Endothelial cell of umbilical vein (primary cell): ENCODE measurements at regions not wholly inside any gene's neighbourhood (a gene's known extent, or its start where the extent isn't known, plus 50 kb on each side); places are given as distances from the start of the nearest gene placed in this dataset.

Source experiments
- BruUV-seq: library from RNA; stranded (reverse); fragments of 400-500 nt; replicated peaks from 2 replicates; lab custom pipeline; 2021; lab: Mats Ljungman, UMichigan
- CTCF ChIA-PET: fragments of 300-600, 350-600 bp; sonication (Branson Sonifier 250); formaldehyde crosslinking; loops from one replicate; lab custom pipeline; 2021; ENCODE audit warnings: antibody characterized with exemption, inconsistent platforms; lab: Charles Lee
- POLR2A ChIA-PET: fragments of 300-600, 350-600 bp; sonication (Branson Sonifier 250); formaldehyde crosslinking; loops from one replicate; lab custom pipeline; 2021; ENCODE audit warnings: antibody characterized with exemption, inconsistent platforms; lab: Charles Lee
- DNase-seq: peaks from one replicate; pipeline ENCODE4 v3.0.0-alpha.2; 2011; ENCODE audit warnings: low read depth, low spot score
- FAIRE-seq: peaks from 2 replicates; lab custom pipeline; 2011; peaks lifted over from hg19 to GRCh38; lab: Jason Lieb, UNC
- H2AFZ ChIP-seq: 2 replicates; pipeline ENCODE4 v1.6.0; 2012; ENCODE audit warnings: low read depth, low read length, control low read depth, inconsistent platforms
- H3K27ac ChIP-seq: 2 replicates; pipeline ENCODE4 v1.5.1; 2011; ENCODE audit warnings: low read depth, mild to moderate bottlenecking, control low read depth, low read length, moderate library complexity; ENCODE audit not compliant: insufficient read depth
- H3K27me3 ChIP-seq, 2 experiments: 2 replicates each; pipeline versions ENCODE4 v1.6.0 to v1.6.1; 2011; ENCODE audit warnings: low read length in 2 of 2, mixed read lengths in 1 of 2; ENCODE audit not compliant: control insufficient read depth in 2 of 2, insufficient read depth in 2 of 2
- H3K36me3 ChIP-seq, 2 experiments: 2 replicates in 1 of 2; 3 replicates in 1 of 2; pipeline ENCODE4 v1.5.1; 2011; ENCODE audit warnings: low read length in 2 of 2, mild to moderate bottlenecking in 1 of 2, moderate library complexity in 1 of 2; ENCODE audit not compliant: control insufficient read depth in 2 of 2, insufficient read depth in 2 of 2; ENCODE audit errors: extremely low read depth in 1 of 2
- H3K4me1 ChIP-seq: 3 replicates; pipeline ENCODE4 v1.5.1; 2011; ENCODE audit warnings: mild to moderate bottlenecking, low read length; ENCODE audit not compliant: control insufficient read depth, insufficient read depth; ENCODE audit errors: extremely low read depth
- H3K4me2 ChIP-seq: 2 replicates; pipeline ENCODE4 v1.6.1; 2011; ENCODE audit warnings: low read length, control low read depth, mixed read lengths; ENCODE audit not compliant: insufficient read depth
- H3K4me3 ChIP-seq, 3 experiments: fragments of 200-600 bp in 1 of 3; sonication (generic), shearing (Covaris generic) in 1 of 3; replicated peaks in 1 of 3; 2 replicates each; pipeline ENCODE4 v1.5.1; 2011 to 2016; ENCODE audit warnings: control low read depth in 3 of 3, low read length in 3 of 3, mild to moderate bottlenecking in 2 of 3, inconsistent platforms in 1 of 3, low read depth in 1 of 3, moderate library complexity in 1 of 3; ENCODE audit not compliant: insufficient read depth in 1 of 3
- H3K79me2 ChIP-seq: 2 replicates; pipeline ENCODE4 v1.6.0; 2012; ENCODE audit warnings: low read length, inconsistent platforms; ENCODE audit not compliant: control insufficient read depth, insufficient read depth
- H3K9ac ChIP-seq: replicated peaks from 2 replicates; pipeline ENCODE3; 2011; ENCODE audit warnings: low read length, control low read depth; ENCODE audit not compliant: insufficient read depth; ENCODE audit errors: extremely low read depth
- H3K9me1 ChIP-seq: replicated peaks from 3 replicates; pipeline ENCODE4 v1.6.0; 2011; ENCODE audit warnings: mild to moderate bottlenecking, low read length; ENCODE audit not compliant: control insufficient read depth, insufficient read depth; ENCODE audit errors: extremely low read depth
- H3K9me3 ChIP-seq: replicated peaks from 2 replicates; pipeline ENCODE4 v1.5.1; 2012; ENCODE audit warnings: low read length, inconsistent platforms; ENCODE audit not compliant: control insufficient read depth, insufficient read depth
- H4K20me1 ChIP-seq: replicated peaks from 2 replicates; pipeline ENCODE3; 2011; ENCODE audit warnings: mild to moderate bottlenecking, low read length; ENCODE audit not compliant: control insufficient read depth, insufficient read depth; ENCODE audit errors: extremely low read depth
- EZH2 ChIP-seq: IDR thresholded peaks from 2 replicates; pipeline ENCODE4 v1.6.1; 2012; ENCODE audit warnings: borderline replicate concordance, low read depth, mild to moderate bottlenecking, moderate library complexity, low read length, inconsistent platforms; ENCODE audit not compliant: severe bottlenecking
- FOS ChIP-seq: IDR thresholded peaks from 2 replicates; pipeline ENCODE4 v1.6.1; 2011; ENCODE audit warnings: mild to moderate bottlenecking, low read length, moderate library complexity, borderline replicate concordance; ENCODE audit not compliant: insufficient read depth
- GATA2 ChIP-seq: IDR thresholded peaks from 2 replicates; pipeline ENCODE4 v1.7.0; 2011; ENCODE audit warnings: low read depth, mild to moderate bottlenecking, moderate library complexity, mixed read lengths, low read length; ENCODE audit not compliant: insufficient read length, insufficient read depth
- JUN ChIP-seq: IDR thresholded peaks from 2 replicates; pipeline ENCODE4 v1.6.1; 2011; ENCODE audit warnings: borderline replicate concordance, low read depth; ENCODE audit not compliant: insufficient read length, insufficient read depth
- MYC ChIP-seq: IDR thresholded peaks from one replicate; pipeline ENCODE4 v1.6.1; 2011; ENCODE audit warnings: mild to moderate bottlenecking, low read depth, low read length
- POLR2A ChIP-seq: IDR thresholded peaks from 2 replicates; pipeline ENCODE4 v1.6.1; 2012; ENCODE audit warnings: low read depth, mild to moderate bottlenecking, control low read depth, low read length
- POLR2AphosphoS5 ChIP-seq: IDR thresholded peaks from 2 replicates; pipeline ENCODE4 v1.6.1; 2012; ENCODE audit warnings: low read depth, mild to moderate bottlenecking, control low read depth, low read length, moderate library complexity; ENCODE audit not compliant: insufficient read depth
- dilution Hi-C: fragments of 300-500 bp; cut with MboI; formaldehyde crosslinking; loops from one replicate; pipeline ENCODE4 v1.15.0; 2019; ENCODE audit warnings: low sequenced_read_pairs; ENCODE audit not compliant: extremely low pct_ligation_motif_present
- intact Hi-C: fragments of 100-400 bp; cut with micrococcal nuclease; formaldehyde crosslinking; loops from one replicate; pipeline ENCODE4 v1.10.0; 2022
- TF ChIP-seq, protein P1 (sequence below): IDR thresholded peaks from 2 replicates; pipeline ENCODE4 v1.6.1; 2011; ENCODE audit not compliant: insufficient read depth, insufficient read length
- TF ChIP-seq, protein P2 (sequence below), 2 donors: IDR thresholded peaks; 1 replicate in 1 of 2; 2 replicates in 1 of 2; pipeline ENCODE4 v1.5.1; 2011; ENCODE audit warnings: low read length in 2 of 2, mild to moderate bottlenecking in 2 of 2, moderate library complexity in 2 of 2, control low read depth in 1 of 2, inconsistent platforms in 1 of 2, low read depth in 1 of 2; ENCODE audit not compliant: insufficient read depth in 1 of 2; ENCODE audit errors: extremely low read depth in 1 of 2

DNA sequence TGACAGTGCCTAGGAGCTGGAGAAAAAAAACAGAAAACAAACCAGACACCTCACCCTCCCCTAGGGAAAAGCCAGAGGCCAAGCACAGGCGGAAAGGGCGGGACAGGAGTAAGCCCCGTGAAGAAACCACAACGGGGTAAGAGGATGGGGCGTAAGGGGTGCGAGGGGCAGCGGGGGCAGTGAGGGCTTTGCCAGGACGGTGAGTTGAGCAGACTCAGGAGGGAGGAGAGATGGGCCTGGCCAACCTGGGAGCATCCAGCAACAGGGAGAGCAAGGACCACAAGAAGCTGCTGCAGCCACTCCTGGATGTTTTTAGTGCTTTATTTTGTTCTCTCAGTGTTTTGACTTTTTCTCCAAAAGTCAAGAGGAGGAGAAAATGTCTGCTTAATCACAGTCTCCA lies 114.1 kb upstream of the SOX1 start:
- CTCF ChIA-PET = no interaction called here
- no peak overlapping the region for H3K4me2 ChIP-seq

More for the DNA sequence above, 114.1 kb upstream of the SOX1 start:
- no peak for FAIRE-seq
- no TSS peak for BruUV-seq
- POLR2A ChIA-PET = no interaction called here
- Histone ChIP-seq H3K27ac (no peak overlapping the region), H3K36me3 (no peaks in the 10 kb centered on the region), H3K9me3 (peaks cover 13% of the 10 kb centered on the region), H3K79me2 (no peaks in the 10 kb centered on the region), H3K9me1 (no peaks in the 10 kb centered on the region), H3K9ac (no peak overlapping the region), H2AFZ (no peak overlapping the region), H3K4me3 (no peak overlapping the region), H3K4me1 (no peaks in the 10 kb centered on the region), H3K27me3 (no peaks in the 10 kb centered on the region), H4K20me1 (no peaks in the 10 kb centered on the region)
- dilution Hi-C loops = no loop called here
- TF ChIP-seq GATA2 (no peak), EZH2 (no peak), MYC (no peak), POLR2AphosphoS5 (no peak), POLR2A (no peak), JUN (no peak), FOS (no peak)
- TF ChIP-seq, protein P1, sequence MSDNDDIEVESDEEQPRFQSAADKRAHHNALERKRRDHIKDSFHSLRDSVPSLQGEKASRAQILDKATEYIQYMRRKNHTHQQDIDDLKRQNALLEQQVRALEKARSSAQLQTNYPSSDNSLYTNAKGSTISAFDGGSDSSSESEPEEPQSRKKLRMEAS = no peak
- TF ChIP-seq, protein P2, sequence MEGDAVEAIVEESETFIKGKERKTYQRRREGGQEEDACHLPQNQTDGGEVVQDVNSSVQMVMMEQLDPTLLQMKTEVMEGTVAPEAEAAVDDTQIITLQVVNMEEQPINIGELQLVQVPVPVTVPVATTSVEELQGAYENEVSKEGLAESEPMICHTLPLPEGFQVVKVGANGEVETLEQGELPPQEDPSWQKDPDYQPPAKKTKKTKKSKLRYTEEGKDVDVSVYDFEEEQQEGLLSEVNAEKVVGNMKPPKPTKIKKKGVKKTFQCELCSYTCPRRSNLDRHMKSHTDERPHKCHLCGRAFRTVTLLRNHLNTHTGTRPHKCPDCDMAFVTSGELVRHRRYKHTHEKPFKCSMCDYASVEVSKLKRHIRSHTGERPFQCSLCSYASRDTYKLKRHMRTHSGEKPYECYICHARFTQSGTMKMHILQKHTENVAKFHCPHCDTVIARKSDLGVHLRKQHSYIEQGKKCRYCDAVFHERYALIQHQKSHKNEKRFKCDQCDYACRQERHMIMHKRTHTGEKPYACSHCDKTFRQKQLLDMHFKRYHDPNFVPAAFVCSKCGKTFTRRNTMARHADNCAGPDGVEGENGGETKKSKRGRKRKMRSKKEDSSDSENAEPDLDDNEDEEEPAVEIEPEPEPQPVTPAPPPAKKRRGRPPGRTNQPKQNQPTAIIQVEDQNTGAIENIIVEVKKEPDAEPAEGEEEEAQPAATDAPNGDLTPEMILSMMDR (IDR thresholded peaks at IDR 0.05; ENCODE audit: extremely low read depth in 1 of 2, insufficient read depth in 1 of 2, low read depth in 1 of 2, low read length in 2 of 2) = no peak
- intact Hi-C loops = no loop called here
- no peak for DNase-seq
